H1 (cell line): ENCODE measurements at regions not wholly inside any gene's neighbourhood (a gene's known extent, or its start where the extent isn't known, plus 50 kb on each side); places are given as distances from the start of the nearest gene placed in this dataset.

Experiments
- TAF1 ChIP-seq: IDR thresholded peaks from 2 replicates; pipeline ENCODE4 v1.6.1; 2011; ENCODE audit warnings: mild to moderate bottlenecking, low read depth, low read length
- TF ChIP-seq, protein P1 (sequence below): IDR thresholded peaks from 2 replicates; pipeline ENCODE4 v1.6.1; 2012; ENCODE audit warnings: inconsistent platforms

DNA sequence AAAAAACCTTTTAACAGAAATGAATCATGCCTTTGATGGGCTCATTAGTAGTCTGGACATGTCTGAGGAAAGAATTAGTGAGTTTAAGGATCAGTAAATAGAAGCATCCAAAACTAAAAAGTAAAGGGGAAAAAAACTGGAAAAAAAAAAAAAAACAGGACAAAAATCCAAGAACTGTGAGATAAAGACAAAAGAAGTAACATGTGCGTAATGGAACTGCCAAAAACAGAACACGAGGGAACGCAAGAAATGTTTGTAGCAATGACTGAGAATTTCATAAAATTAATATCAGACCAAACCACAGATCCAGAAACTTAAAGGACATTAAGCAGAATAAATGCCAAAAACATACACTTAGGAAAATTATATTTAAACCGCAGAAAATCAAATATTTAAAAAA lies 77.4 kb downstream of the MS4A13 start (continued):
- no peak for TF ChIP-seq TAF1
- TF ChIP-seq, protein P1, sequence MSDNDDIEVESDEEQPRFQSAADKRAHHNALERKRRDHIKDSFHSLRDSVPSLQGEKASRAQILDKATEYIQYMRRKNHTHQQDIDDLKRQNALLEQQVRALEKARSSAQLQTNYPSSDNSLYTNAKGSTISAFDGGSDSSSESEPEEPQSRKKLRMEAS, result no peak
